Caco-2 (cell line): ENCODE measurements at regions not wholly inside any gene's neighbourhood (a gene's known extent, or its start where the extent isn't known, plus 50 kb on each side); places are given as distances from the start of the nearest gene placed in this dataset.
"Not testable (repeated sequence)": the region's sequence is repeated elsewhere in the genome, so short reads cannot be mapped to it uniquely, and the experiment has no call there.

Experiments used
- BruUV-seq: library from RNA; stranded (reverse); fragments of 400-500 nt; replicated peaks from 2 replicates; lab custom pipeline; 2021; lab: Mats Ljungman, UMichigan
- CTCF ChIA-PET: fragments of 300-600 bp; sonication (Branson Sonifier 250); formaldehyde crosslinking; loops from one replicate; lab custom pipeline; 2022; ENCODE audit warnings: antibody characterized with exemption; lab: Charles Lee
- POLR2A ChIA-PET: fragments of 300-600 bp; sonication (Branson Sonifier 250); formaldehyde crosslinking; loops from one replicate; lab custom pipeline; 2022; ENCODE audit warnings: antibody characterized with exemption; lab: Charles Lee
- DNase-seq, 2 experiments: peaks; one replicate each; pipeline versions ENCODE4 v3.0.0 to v3.0.0-alpha.2; 2020 to 2022
- H3K27me3 ChIP-seq: replicated peaks from 2 replicates; pipeline ENCODE4 v1.6.0; 2011; ENCODE audit warnings: low read length; ENCODE audit not compliant: control insufficient read depth, insufficient read depth
- H3K36me3 ChIP-seq: 2 replicates; pipeline ENCODE4 v1.5.1; 2011; ENCODE audit warnings: low read length; ENCODE audit not compliant: control insufficient read depth, insufficient read depth
- H3K4me1 ChIP-seq: fragments of 250-450 bp; sonication (Bioruptor Pico); 2 replicates; pipeline ENCODE4 v1.5.1; 2020; ENCODE audit warnings: mild to moderate bottlenecking
- H3K4me3 ChIP-seq: 2 replicates; pipeline ENCODE4 v1.5.1; 2011; ENCODE audit warnings: low read depth, mild to moderate bottlenecking, control low read depth, low read length
- H3K9me3 ChIP-seq: fragments of 250-450 bp; sonication (Bioruptor Pico); 2 replicates; pipeline ENCODE4 v1.5.1; 2020; ENCODE audit warnings: mild to moderate bottlenecking, moderate library complexity
- H3K27ac Mint-ChIP-seq: one replicate; pipeline ENCODE4 v1.8.0; 2022; ENCODE audit warnings: mixed read lengths; ENCODE audit not compliant: unreplicated experiment
- H3K27me3 Mint-ChIP-seq: one replicate; pipeline ENCODE4 v1.8.0; 2022; ENCODE audit warnings: mixed read lengths; ENCODE audit not compliant: insufficient read depth, unreplicated experiment
- H3K36me3 Mint-ChIP-seq: one replicate; pipeline ENCODE4 v1.8.0; 2022; ENCODE audit warnings: mild to moderate bottlenecking, mixed read lengths; ENCODE audit not compliant: insufficient read depth, unreplicated experiment
- H3K4me1 Mint-ChIP-seq: one replicate; pipeline ENCODE4 v1.8.0; 2022; ENCODE audit warnings: low read depth, mixed read lengths; ENCODE audit not compliant: unreplicated experiment
- H3K4me3 Mint-ChIP-seq: one replicate; pipeline ENCODE4 v1.8.0; 2022; ENCODE audit warnings: mild to moderate bottlenecking, moderate library complexity, mixed read lengths; ENCODE audit not compliant: unreplicated experiment
- H3K9me3 Mint-ChIP-seq: one replicate; pipeline ENCODE4 v1.8.0; 2022; ENCODE audit warnings: mixed read lengths; ENCODE audit not compliant: unreplicated experiment
- intact Hi-C: fragments of 100-400 bp; cut with micrococcal nuclease; formaldehyde crosslinking; loops from one replicate; pipeline ENCODE4 v1.10.0; 2022; ENCODE audit not compliant: unreplicated experiment
- TF ChIP-seq, protein P1 (sequence below), 2 experiments: fragments of 200-600 bp in 1 of 2; IDR thresholded peaks; 1 replicate in 1 of 2; 2 replicates in 1 of 2; pipeline versions ENCODE4 v1.5.1 to v1.8.0; 2011 to 2022; ENCODE audit warnings: antibody characterized with exemption in 1 of 2, control low read depth in 1 of 2, inconsistent platforms in 1 of 2, low read depth in 1 of 2, low read length in 1 of 2, mild to moderate bottlenecking in 1 of 2, moderate library complexity in 1 of 2; ENCODE audit not compliant: insufficient read depth in 1 of 2, severe bottlenecking in 1 of 2, unreplicated experiment in 1 of 2

DNA sequence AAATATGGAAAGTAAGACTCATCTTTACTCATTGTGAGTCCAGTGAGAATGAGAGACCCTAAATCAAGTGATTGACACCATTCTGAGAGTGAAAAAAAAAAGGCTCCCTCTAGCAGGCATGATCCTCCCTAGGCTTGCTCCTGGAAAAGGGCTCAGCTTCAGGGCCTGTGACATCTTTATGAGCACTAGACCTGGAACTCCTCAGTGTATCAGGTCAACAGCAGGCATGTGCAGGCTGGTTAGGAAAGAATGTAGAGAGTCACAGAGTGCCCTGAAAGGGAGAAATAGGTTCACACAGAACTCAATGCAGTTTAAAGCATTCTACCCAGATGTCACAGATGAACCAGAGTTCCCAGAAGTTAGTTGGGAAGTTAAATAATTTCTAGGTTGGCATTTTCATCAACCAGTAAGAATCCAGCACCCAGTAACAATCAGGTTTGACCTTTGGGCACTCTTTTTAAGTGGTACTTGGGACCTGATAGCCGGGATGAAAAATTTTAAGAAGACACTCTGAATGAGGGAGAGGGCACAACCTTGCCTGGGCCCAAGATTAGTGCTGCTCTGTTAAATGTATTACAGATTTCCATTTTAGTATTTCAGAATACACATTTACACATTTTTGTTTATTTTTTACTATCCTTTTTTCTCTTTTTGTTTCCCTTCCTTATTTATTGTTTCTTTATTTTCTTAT, 828.8 kb downstream of the C12orf50 start:
- no TSS peak for BruUV-seq
- Mint-ChIP-seq H3K27ac (no peak overlapping the region), H3K4me3 (no peak overlapping the region), H3K4me1 (no peaks in the 10 kb centered on the region), H3K9me3 (no peaks in the 10 kb centered on the region), H3K36me3 (no peaks in the 10 kb centered on the region), H3K27me3 (peaks cover 3% of the 10 kb centered on the region)
- Histone ChIP-seq H3K9me3 (no peaks in the 10 kb centered on the region), H3K36me3 (no peaks in the 10 kb centered on the region), H3K27me3 (no peaks in the 10 kb centered on the region), H3K4me1 (no peaks in the 10 kb centered on the region), H3K4me3 (no peak overlapping the region)
- no peak for DNase-seq
- TF ChIP-seq, protein P1, sequence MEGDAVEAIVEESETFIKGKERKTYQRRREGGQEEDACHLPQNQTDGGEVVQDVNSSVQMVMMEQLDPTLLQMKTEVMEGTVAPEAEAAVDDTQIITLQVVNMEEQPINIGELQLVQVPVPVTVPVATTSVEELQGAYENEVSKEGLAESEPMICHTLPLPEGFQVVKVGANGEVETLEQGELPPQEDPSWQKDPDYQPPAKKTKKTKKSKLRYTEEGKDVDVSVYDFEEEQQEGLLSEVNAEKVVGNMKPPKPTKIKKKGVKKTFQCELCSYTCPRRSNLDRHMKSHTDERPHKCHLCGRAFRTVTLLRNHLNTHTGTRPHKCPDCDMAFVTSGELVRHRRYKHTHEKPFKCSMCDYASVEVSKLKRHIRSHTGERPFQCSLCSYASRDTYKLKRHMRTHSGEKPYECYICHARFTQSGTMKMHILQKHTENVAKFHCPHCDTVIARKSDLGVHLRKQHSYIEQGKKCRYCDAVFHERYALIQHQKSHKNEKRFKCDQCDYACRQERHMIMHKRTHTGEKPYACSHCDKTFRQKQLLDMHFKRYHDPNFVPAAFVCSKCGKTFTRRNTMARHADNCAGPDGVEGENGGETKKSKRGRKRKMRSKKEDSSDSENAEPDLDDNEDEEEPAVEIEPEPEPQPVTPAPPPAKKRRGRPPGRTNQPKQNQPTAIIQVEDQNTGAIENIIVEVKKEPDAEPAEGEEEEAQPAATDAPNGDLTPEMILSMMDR (IDR thresholded peaks at IDR 0.05; ENCODE audit: insufficient read depth in 1 of 2, low read depth in 1 of 2, low read length in 1 of 2, severe bottlenecking in 1 of 2, unreplicated experiment in 1 of 2): no peak
- intact Hi-C loops: no loop called here
- CTCF ChIA-PET: no interaction called here
- POLR2A ChIA-PET: no interaction called here

DNA sequence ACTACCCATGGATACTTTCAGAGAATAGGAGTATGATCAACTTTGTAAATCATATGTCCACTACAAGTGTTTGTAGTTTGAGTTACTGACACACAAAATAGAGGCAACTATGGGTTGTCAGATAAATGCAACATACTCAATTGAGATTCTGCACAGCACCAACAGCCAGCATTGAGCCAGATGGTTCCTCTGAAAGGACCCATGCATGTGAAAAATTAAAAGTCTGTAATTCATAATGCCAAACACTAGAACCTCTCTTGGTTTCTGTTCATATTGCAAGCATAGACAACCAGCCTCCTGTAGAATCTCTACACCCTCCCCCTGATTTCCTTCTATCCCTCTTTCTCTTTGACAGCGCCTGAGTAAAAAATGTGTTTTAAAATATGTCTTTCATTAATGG, 831.0 kb downstream of the C12orf50 start:
- Mint-ChIP-seq H3K9me3 (no peaks in the 10 kb centered on the region), H3K4me3 (no peak overlapping the region), H3K36me3 (no peaks in the 10 kb centered on the region), H3K27ac (no peak overlapping the region), H3K27me3 (no peaks in the 10 kb centered on the region), H3K4me1 (no peaks in the 10 kb centered on the region)
- CTCF ChIA-PET: no interaction called here
- intact Hi-C loops: no loop called here
- POLR2A ChIA-PET: no interaction called here
- BruUV-seq: no TSS peak
- Histone ChIP-seq H3K27me3 (no peaks in the 10 kb centered on the region), H3K36me3 (no peaks in the 10 kb centered on the region), H3K4me1 (no peaks in the 10 kb centered on the region), H3K9me3 (no peaks in the 10 kb centered on the region), H3K4me3 (no peak overlapping the region)
- DNase-seq: no peak
- TF ChIP-seq, protein P1 (IDR thresholded peaks at IDR 0.05; ENCODE audit: insufficient read depth in 1 of 2, low read depth in 1 of 2, low read length in 1 of 2, severe bottlenecking in 1 of 2, unreplicated experiment in 1 of 2): no peak

GRCh38 chr12:87196321-87196720, 832.9 kb downstream of the C12orf50 start:
- ChIA-PET POLR2A (no interaction called here), CTCF (no interaction called here)
- Histone ChIP-seq H3K9me3 (no peaks in the 10 kb centered on the region), H3K36me3 (no peaks in the 10 kb centered on the region), H3K27me3 (no peaks in the 10 kb centered on the region), H3K4me1 (no peaks in the 10 kb centered on the region), H3K4me3 (no peak overlapping the region)
- no TSS peak for BruUV-seq
- H3K27ac Mint-ChIP-seq: no peak overlapping the region
- no peaks in the 10 kb centered on the region for H3K27me3 Mint-ChIP-seq
- H3K4me3 Mint-ChIP-seq: no peak overlapping the region
- TF ChIP-seq, protein P1 (IDR thresholded peaks at IDR 0.05; ENCODE audit: insufficient read depth in 1 of 2, low read depth in 1 of 2, low read length in 1 of 2, severe bottlenecking in 1 of 2, unreplicated experiment in 1 of 2): no peak
- H3K36me3 Mint-ChIP-seq: no peaks in the 10 kb centered on the region
- intact Hi-C loops: no loop called here
- no peak for DNase-seq
- no peaks in the 10 kb centered on the region for H3K9me3 Mint-ChIP-seq
- H3K4me1 Mint-ChIP-seq: no peaks in the 10 kb centered on the region

DNA sequence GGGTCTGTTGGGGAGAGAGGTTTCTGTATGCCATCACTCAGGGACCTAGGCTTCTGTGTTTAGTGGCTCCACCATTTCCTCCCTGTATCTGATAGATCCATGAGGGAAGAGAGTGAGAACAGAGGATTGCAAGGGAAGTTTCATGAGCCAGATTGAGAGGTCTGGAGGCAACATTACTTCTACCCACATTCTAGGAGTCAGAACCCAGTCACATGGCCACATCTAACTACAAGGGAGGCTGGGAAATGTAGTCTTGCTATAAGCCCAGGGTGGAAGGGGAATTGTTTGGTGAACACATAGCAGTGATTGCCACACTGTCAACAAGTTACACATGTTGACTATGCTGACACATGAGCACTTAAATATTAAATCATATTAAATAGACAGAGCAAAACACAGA, 834.8 kb downstream of the C12orf50 start:
- H3K9me3 Mint-ChIP-seq, H3K27me3 Mint-ChIP-seq, H3K4me1 Mint-ChIP-seq, BruUV-seq, H3K4me1 ChIP-seq, H3K36me3 ChIP-seq, intact Hi-C loops, CTCF ChIA-PET, H3K36me3 Mint-ChIP-seq, H3K27me3 ChIP-seq, H3K4me3 ChIP-seq, DNase-seq, H3K27ac Mint-ChIP-seq, H3K4me3 Mint-ChIP-seq, H3K9me3 ChIP-seq, POLR2A ChIA-PET: not testable (repeated sequence)
